ENCODE measurements at regions not wholly inside any gene's neighbourhood (a gene's known extent, or its start where the extent isn't known, plus 50 kb on each side); places are given as distances from the start of the nearest gene placed in this dataset.

GRCh38 chr2:206212673-206213513 is 53.2 kb downstream of the EEF1B2 start:
- Histone ChIP-seq H3K4me1 (ENCODE audit: control insufficient read depth, low read depth, low read length) (peaks cover 30% of the 10 kb centered on the region), H3K36me3 (ENCODE audit: control insufficient read depth, low read depth, low read length) (no peaks in the 10 kb centered on the region), H3K27me3 (ENCODE audit: control insufficient read depth, insufficient read depth, low read length) (no peaks in the 10 kb centered on the region), H3K4me3 (ENCODE audit: low read length) (peak overlapping the region; percentile 31), H3K9ac (ENCODE audit: low read length) (peak overlapping the region; percentile 8), H3K9me3 (ENCODE audit: control insufficient read depth, low read depth, low read length) (no peaks in the 10 kb centered on the region), H3K27ac (ENCODE audit: low read length) (no peak overlapping the region)

- Histone ChIP-seq H3K9ac (ENCODE audit: low read length) (peak overlapping the region; percentile 8), H3K36me3 (ENCODE audit: control insufficient read depth, low read depth, low read length) (no peaks in the 10 kb centered on the region), H3K4me1 (ENCODE audit: control insufficient read depth, low read depth, low read length) (peaks cover 36% of the 10 kb centered on the region), H3K27me3 (ENCODE audit: control insufficient read depth, insufficient read depth, low read length) (no peaks in the 10 kb centered on the region), H3K9me3 (ENCODE audit: control insufficient read depth, low read depth, low read length) (no peaks in the 10 kb centered on the region), H3K27ac (ENCODE audit: low read length) (no peak overlapping the region), H3K4me3 (ENCODE audit: low read length) (peak overlapping the region; percentile 31)
These were observed 53.8 kb downstream of the EEF1B2 start for GRCh38 chr2:206213514-206213845.

GRCh38 chr2:206217166-206217565 is 57.3 kb upstream of the ZDBF2 start:
- H3K27ac ChIP-seq (ENCODE audit: low read length), result no peak overlapping the region
- H3K27me3 ChIP-seq (ENCODE audit: control insufficient read depth, insufficient read depth, low read length), result no peaks in the 10 kb centered on the region
- peaks cover 33% of the 10 kb centered on the region for H3K4me1 ChIP-seq (ENCODE audit: control insufficient read depth, low read depth, low read length)
- H3K9ac ChIP-seq (ENCODE audit: low read length), result peak overlapping the region; percentile 27
- H3K36me3 ChIP-seq (ENCODE audit: control insufficient read depth, low read depth, low read length), result no peaks in the 10 kb centered on the region
- H3K4me3 ChIP-seq (ENCODE audit: low read length), result no peak overlapping the region
- no peaks in the 10 kb centered on the region for H3K9me3 ChIP-seq (ENCODE audit: control insufficient read depth, low read depth, low read length)

- peaks cover 27% of the 10 kb centered on the region for H3K4me1 ChIP-seq (ENCODE audit: control insufficient read depth, low read depth, low read length)
- no peaks in the 10 kb centered on the region for H3K27me3 ChIP-seq (ENCODE audit: control insufficient read depth, insufficient read depth, low read length)
- H3K4me3 ChIP-seq (ENCODE audit: low read length), result no peak overlapping the region
- H3K9ac ChIP-seq (ENCODE audit: low read length), result peak overlapping the region; percentile 27
- H3K27ac ChIP-seq (ENCODE audit: low read length), result no peak overlapping the region
- H3K36me3 ChIP-seq (ENCODE audit: control insufficient read depth, low read depth, low read length), result no peaks in the 10 kb centered on the region
- H3K9me3 ChIP-seq (ENCODE audit: control insufficient read depth, low read depth, low read length), result no peaks in the 10 kb centered on the region
These were observed 56.7 kb upstream of the ZDBF2 start for GRCh38 chr2:206217743-206218142.

GRCh38 chr2:206218156-206218555 is 56.3 kb upstream of the ZDBF2 start:
- Histone ChIP-seq H3K36me3 (ENCODE audit: control insufficient read depth, low read depth, low read length) (no peaks in the 10 kb centered on the region), H3K9ac (ENCODE audit: low read length) (no peak overlapping the region), H3K27me3 (ENCODE audit: control insufficient read depth, insufficient read depth, low read length) (no peaks in the 10 kb centered on the region), H3K27ac (ENCODE audit: low read length) (no peak overlapping the region), H3K4me1 (ENCODE audit: control insufficient read depth, low read depth, low read length) (peaks cover 23% of the 10 kb centered on the region), H3K4me3 (ENCODE audit: low read length) (no peak overlapping the region), H3K9me3 (ENCODE audit: control insufficient read depth, low read depth, low read length) (no peaks in the 10 kb centered on the region)

- H3K4me1 ChIP-seq (ENCODE audit: control insufficient read depth, low read depth, low read length), result peaks cover 19% of the 10 kb centered on the region
- no peak overlapping the region for H3K27ac ChIP-seq (ENCODE audit: low read length)
- no peak overlapping the region for H3K9ac ChIP-seq (ENCODE audit: low read length)
- H3K4me3 ChIP-seq (ENCODE audit: low read length), result no peak overlapping the region
- no peaks in the 10 kb centered on the region for H3K36me3 ChIP-seq (ENCODE audit: control insufficient read depth, low read depth, low read length)
- no peaks in the 10 kb centered on the region for H3K9me3 ChIP-seq (ENCODE audit: control insufficient read depth, low read depth, low read length)
- no peaks in the 10 kb centered on the region for H3K27me3 ChIP-seq (ENCODE audit: control insufficient read depth, insufficient read depth, low read length)
These were observed 55.5 kb upstream of the ZDBF2 start for GRCh38 chr2:206218796-206219499.

- Histone ChIP-seq H3K36me3 (ENCODE audit: control insufficient read depth, low read depth, low read length) (no peaks in the 10 kb centered on the region), H3K27ac (ENCODE audit: low read length) (no peak overlapping the region), H3K9ac (ENCODE audit: low read length) (no peak overlapping the region), H3K4me3 (ENCODE audit: low read length) (no peak overlapping the region), H3K9me3 (ENCODE audit: control insufficient read depth, low read depth, low read length) (no peaks in the 10 kb centered on the region), H3K27me3 (ENCODE audit: control insufficient read depth, insufficient read depth, low read length) (no peaks in the 10 kb centered on the region), H3K4me1 (ENCODE audit: control insufficient read depth, low read depth, low read length) (peaks cover 19% of the 10 kb centered on the region)
These were observed 54.5 kb upstream of the ZDBF2 start for GRCh38 chr2:206219957-206220356.

GRCh38 chr2:206220997-206221396 is 53.5 kb upstream of the ZDBF2 start:
- H3K27me3 ChIP-seq (ENCODE audit: control insufficient read depth, insufficient read depth, low read length), result no peaks in the 10 kb centered on the region
- H3K9me3 ChIP-seq (ENCODE audit: control insufficient read depth, low read depth, low read length), result no peaks in the 10 kb centered on the region
- H3K36me3 ChIP-seq (ENCODE audit: control insufficient read depth, low read depth, low read length), result no peaks in the 10 kb centered on the region
- no peak overlapping the region for H3K27ac ChIP-seq (ENCODE audit: low read length)
- no peak overlapping the region for H3K9ac ChIP-seq (ENCODE audit: low read length)
- no peak overlapping the region for H3K4me3 ChIP-seq (ENCODE audit: low read length)
- H3K4me1 ChIP-seq (ENCODE audit: control insufficient read depth, low read depth, low read length), result peaks cover 19% of the 10 kb centered on the region
